ENCODE measurements at regions not wholly inside any gene's neighbourhood (a gene's known extent, or its start where the extent isn't known, plus 50 kb on each side); places are given as distances from the start of the nearest gene placed in this dataset.
"Not testable (repeated sequence)": the region's sequence is repeated elsewhere in the genome, so short reads cannot be mapped to it uniquely, and the experiment has no call there.

- no peak overlapping the region for H3K4me3 ChIP-seq (ENCODE audit: low read length)
- DNase-seq (ENCODE audit: low read depth) = peak; percentile 40
- no peak for TF ChIP-seq CTCF (conservative IDR thresholded peaks at IDR 0.05; ENCODE audit: low read length)
Observed at GRCh38 chr4:188439641-188440311, 300.5 kb downstream of the TRIML1 start.

- H3K4me3 ChIP-seq (ENCODE audit: low read length) = no peak overlapping the region
- DNase-seq (ENCODE audit: low read depth) = no peak
- no peak for TF ChIP-seq CTCF (conservative IDR thresholded peaks at IDR 0.05; ENCODE audit: low read length)
Observed at GRCh38 chr4:188444500-188444899, 305.3 kb downstream of the TRIML1 start.

GRCh38 chr4:188448996-188449395 is 309.8 kb downstream of the TRIML1 start:
- not testable (repeated sequence) for H3K4me3 ChIP-seq (ENCODE audit: low read length); DNase-seq (ENCODE audit: low read depth)

- no peak for DNase-seq (ENCODE audit: low read depth)
- TF ChIP-seq CTCF (conservative IDR thresholded peaks at IDR 0.05; ENCODE audit: low read length) = no peak
- no peak overlapping the region for H3K4me3 ChIP-seq (ENCODE audit: low read length)
Observed at GRCh38 chr4:188450571-188450970, 311.3 kb downstream of the TRIML1 start.

GRCh38 chr4:188452097-188452496 is 312.9 kb downstream of the TRIML1 start:
- TF ChIP-seq CTCF (conservative IDR thresholded peaks at IDR 0.05; ENCODE audit: low read length) = no peak
- no peak for DNase-seq (ENCODE audit: low read depth)
- H3K4me3 ChIP-seq (ENCODE audit: low read length) = no peak overlapping the region

- no peak overlapping the region for H3K4me3 ChIP-seq (ENCODE audit: low read length)
- DNase-seq (ENCODE audit: low read depth) = no peak
- no peak for TF ChIP-seq CTCF (conservative IDR thresholded peaks at IDR 0.05; ENCODE audit: low read length)
Observed at GRCh38 chr4:188454575-188454974, 315.3 kb downstream of the TRIML1 start.

GRCh38 chr4:188455062-188455752 is 316.0 kb downstream of the TRIML1 start:
- no peak for DNase-seq (ENCODE audit: low read depth)
- H3K4me3 ChIP-seq (ENCODE audit: low read length) = peak overlapping the region; percentile 8; the same call in 1 of the 2 replicates
- TF ChIP-seq CTCF (conservative IDR thresholded peaks at IDR 0.05; ENCODE audit: low read length) = no peak

Data from AG10803 (cell line).